Choroid plexus epithelial cell (primary cell): ENCODE measurements at regions not wholly inside any gene's neighbourhood (a gene's known extent, or its start where the extent isn't known, plus 50 kb on each side); places are given as distances from the start of the nearest gene placed in this dataset.

Experiments used
- DNase-seq: peaks from one replicate; pipeline ENCODE4 v3.0.0-alpha.2; 2010; ENCODE audit warnings: low read depth
- H3K4me3 ChIP-seq: 2 replicates; pipeline ENCODE4 v1.5.1; 2011; ENCODE audit warnings: low read depth, mild to moderate bottlenecking, control low read depth, low read length, moderate library complexity
- TF ChIP-seq, protein P1 (sequence below): conservative IDR thresholded peaks from 2 replicates; pipeline ENCODE4 v1.5.1; 2011; ENCODE audit warnings: low read depth, mild to moderate bottlenecking, control low read depth, inconsistent platforms, low read length, moderate library complexity

DNA sequence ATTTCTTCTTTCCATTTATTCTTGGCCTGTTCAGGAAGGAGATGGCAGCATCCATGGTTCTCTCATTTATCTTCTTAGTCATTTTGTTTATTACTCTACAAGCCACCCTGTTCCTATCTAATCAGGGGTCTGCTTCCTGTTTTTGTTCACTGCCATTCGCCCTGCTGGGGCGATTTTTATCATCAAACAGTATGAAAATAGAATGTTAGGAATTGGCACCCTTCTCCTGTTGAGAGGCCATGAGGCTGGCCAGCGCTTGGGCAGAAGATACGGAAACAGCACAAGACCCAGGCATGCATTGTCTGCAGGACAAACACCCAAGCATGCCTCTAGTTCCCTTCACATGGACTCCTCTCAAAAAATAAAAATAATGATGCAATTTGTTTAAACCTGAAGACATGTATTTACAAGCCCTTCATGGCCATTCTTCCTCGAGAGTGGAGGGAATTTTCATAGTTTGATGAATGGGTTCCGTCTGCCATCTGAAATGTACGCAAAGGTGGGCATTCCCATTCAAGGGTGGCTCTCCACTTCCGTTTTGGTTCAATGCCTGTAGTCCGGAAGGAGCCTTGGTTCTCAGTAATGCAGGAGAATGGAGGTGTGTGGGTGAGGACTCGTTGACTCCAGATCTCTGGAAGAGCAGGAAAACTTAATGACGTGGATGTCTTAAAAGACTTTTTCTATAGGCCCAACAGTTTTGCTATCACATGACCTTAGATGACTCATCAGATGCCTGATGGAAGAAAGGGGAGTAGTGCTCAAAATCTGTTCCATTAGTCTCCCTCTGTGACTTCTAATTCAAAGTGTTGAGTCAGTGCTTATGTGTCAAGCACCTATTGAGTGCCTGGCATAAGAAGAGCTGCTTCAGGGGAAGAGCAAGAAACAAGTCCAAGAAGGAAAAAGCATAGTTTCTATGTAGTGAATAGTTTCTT lies 252.4 kb upstream of the TBX3 start:
- DNase-seq = peak; percentile 30
- H3K4me3 ChIP-seq = no peak overlapping the region
- TF ChIP-seq, protein P1, sequence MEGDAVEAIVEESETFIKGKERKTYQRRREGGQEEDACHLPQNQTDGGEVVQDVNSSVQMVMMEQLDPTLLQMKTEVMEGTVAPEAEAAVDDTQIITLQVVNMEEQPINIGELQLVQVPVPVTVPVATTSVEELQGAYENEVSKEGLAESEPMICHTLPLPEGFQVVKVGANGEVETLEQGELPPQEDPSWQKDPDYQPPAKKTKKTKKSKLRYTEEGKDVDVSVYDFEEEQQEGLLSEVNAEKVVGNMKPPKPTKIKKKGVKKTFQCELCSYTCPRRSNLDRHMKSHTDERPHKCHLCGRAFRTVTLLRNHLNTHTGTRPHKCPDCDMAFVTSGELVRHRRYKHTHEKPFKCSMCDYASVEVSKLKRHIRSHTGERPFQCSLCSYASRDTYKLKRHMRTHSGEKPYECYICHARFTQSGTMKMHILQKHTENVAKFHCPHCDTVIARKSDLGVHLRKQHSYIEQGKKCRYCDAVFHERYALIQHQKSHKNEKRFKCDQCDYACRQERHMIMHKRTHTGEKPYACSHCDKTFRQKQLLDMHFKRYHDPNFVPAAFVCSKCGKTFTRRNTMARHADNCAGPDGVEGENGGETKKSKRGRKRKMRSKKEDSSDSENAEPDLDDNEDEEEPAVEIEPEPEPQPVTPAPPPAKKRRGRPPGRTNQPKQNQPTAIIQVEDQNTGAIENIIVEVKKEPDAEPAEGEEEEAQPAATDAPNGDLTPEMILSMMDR = no peak

DNA sequence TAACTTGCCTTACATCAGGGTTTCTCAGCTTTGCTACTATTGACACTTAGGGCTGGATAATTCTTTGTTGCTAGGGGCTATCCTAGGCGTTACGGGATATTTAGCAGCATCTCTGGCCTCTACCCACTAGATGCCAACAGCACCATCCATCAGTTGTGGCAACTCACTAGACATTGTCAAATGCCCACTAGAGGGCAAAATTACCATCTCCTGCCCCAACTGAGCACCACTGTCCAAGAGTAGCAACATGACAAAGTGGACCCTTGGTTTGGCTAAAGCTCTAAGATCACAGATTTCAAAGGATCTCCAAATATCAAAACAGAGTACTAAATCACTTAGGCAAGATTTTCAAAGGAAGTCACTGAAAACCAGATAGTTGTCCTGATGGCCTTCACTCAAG lies 251.7 kb upstream of the TBX3 start:
- DNase-seq = no peak
- no peak overlapping the region for H3K4me3 ChIP-seq
- TF ChIP-seq, protein P1 = peak; percentile 39

DNA sequence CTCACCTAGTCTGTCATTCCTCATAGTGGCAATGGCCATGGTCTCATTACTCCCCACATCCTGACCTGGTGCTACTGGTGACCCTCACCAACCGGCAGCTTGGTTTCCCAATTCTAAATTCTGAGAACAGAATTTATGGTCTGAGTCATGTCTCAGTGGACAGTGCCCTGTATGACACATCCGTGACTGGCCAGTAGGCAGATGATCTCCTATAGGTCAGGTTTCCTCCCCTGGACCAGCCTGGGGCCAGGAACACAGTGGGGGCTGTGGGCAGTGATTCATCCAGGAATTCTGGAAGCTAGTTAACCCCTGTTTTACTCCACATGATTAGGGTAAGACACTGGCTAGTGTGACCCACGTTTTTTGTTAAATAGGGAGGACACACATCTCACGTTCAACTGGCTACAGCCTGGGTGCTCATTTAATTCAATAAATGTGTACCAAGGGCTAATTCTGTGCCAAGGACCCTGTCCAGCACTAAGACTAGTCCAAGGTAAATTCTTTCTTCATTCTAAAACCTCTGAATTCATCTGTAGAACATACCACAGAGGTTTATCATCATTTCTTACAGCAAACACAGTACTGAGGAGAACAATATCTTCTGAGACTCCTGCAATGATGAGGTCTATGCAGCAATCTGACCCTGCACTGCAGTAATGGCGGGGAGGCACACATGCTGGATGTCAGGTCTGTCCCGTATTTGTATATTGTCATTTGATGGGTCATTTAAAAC lies 249.6 kb upstream of the TBX3 start:
- DNase-seq = peak; percentile 85
- TF ChIP-seq, protein P1 = no peak
- no peak overlapping the region for H3K4me3 ChIP-seq

DNA sequence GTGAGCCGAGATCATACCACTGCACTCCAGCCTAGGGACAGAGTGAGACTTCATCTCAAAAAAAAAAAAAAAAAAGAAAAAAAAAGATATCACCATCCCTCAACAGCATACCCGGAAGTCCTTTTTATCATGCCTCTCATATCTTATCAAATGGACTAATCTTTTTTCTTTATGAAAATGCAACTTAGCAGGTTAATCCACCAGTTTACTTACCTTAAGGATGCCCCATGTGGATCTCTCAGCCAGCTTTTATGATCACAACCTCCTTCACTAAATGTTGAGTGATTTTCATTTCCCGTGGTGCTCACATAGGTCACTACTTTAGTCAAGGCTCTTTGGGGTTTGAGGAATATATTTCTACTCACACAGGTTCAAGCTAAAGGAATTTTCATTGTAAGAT lies 248.8 kb upstream of the TBX3 start:
- no peak overlapping the region for H3K4me3 ChIP-seq
- no peak for DNase-seq
- TF ChIP-seq, protein P1 = no peak

DNA sequence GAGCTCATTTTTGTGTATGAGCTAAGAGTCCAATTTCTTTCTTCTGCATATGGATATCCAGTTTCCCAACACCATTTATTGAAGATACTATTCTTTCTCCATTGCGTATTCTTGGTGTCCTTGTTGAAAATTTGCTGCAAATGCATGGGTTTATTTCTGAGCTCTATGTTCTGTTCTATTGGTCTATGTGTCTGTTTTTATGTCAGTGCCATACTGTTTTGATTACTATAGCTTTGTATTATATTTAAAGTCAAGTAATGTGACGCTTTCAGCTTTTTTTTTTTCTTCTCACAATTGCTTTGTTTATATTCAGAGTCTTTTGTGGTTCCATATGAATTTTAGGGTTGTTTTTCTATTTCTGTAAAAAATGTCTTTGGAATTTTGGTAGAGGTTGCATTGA lies 247.1 kb upstream of the TBX3 start:
- TF ChIP-seq, protein P1 = no peak
- no peak for DNase-seq
- H3K4me3 ChIP-seq = no peak overlapping the region

DNA sequence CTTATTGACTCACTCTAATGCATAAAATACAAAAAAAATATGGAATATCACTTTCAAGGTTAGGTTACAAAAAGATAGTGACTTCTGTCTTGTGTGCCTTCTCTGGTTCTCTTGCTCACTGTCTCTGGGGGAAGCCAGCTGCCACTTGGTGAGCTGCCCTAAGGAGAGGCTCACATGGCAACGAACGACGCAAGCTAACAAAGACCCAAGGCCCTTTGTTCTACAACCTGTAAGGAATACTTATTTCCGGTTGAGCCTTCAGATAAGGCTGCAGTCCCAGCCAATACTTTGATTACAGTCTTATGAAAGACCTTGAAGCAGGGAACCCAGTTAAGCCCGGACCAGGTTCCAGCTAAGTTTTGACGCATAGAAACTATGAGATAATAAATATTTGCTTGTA lies 242.4 kb upstream of the TBX3 start:
- DNase-seq = no peak
- TF ChIP-seq, protein P1 = no peak
- H3K4me3 ChIP-seq = no peak overlapping the region
